Smooth muscle cell (in vitro differentiated cells): ENCODE measurements at regions not wholly inside any gene's neighbourhood (a gene's known extent, or its start where the extent isn't known, plus 50 kb on each side); places are given as distances from the start of the nearest gene placed in this dataset.

Source experiments
- DNase-seq: peaks from one replicate; lab custom pipeline; 2025; ENCODE audit not compliant: unreplicated experiment; lab: John Stamatoyannopoulos, UW
- H2AFZ ChIP-seq: fragments of 200-600 bp; sonication (generic); 2 replicates; pipeline ENCODE4 v1.6.0; 2016; ENCODE audit warnings: antibody characterized with exemption, low read depth, mild to moderate bottlenecking
- H3F3A ChIP-seq: fragments of 200-600 bp; sonication (generic); 2 replicates; pipeline ENCODE4 v1.6.0; 2017; ENCODE audit warnings: antibody characterized with exemption, low read depth
- H3K27ac ChIP-seq: fragments of 200-600 bp; sonication (generic); 2 replicates; pipeline ENCODE4 v1.5.1; 2016; ENCODE audit warnings: low read depth, mild to moderate bottlenecking
- H3K27me3 ChIP-seq: fragments of 200-600 bp; sonication (generic); 2 replicates; pipeline ENCODE4 v1.6.1; 2016; ENCODE audit warnings: low read depth, mild to moderate bottlenecking
- H3K36me3 ChIP-seq: fragments of 200-600 bp; sonication (generic); 2 replicates; pipeline ENCODE4 v1.5.1; 2016; ENCODE audit warnings: low read depth
- H3K4me1 ChIP-seq: fragments of 200-600 bp; sonication (generic); 2 replicates; pipeline ENCODE4 v1.5.1; 2016; ENCODE audit warnings: low read depth
- H3K4me2 ChIP-seq: fragments of 200-600 bp; sonication (generic); 2 replicates; pipeline ENCODE4 v1.6.0; 2016; ENCODE audit warnings: mild to moderate bottlenecking
- H3K4me3 ChIP-seq: fragments of 200-600 bp; sonication (generic); 2 replicates; pipeline ENCODE4 v1.5.1; 2016; ENCODE audit warnings: mild to moderate bottlenecking
- H3K79me2 ChIP-seq: fragments of 200-600 bp; sonication (generic); 2 replicates; pipeline ENCODE4 v1.6.0; 2016; ENCODE audit warnings: low read depth, mild to moderate bottlenecking
- H3K9ac ChIP-seq: fragments of 200-600 bp; sonication (generic); 2 replicates; pipeline ENCODE4 v1.6.0; 2016; ENCODE audit warnings: low read depth
- H3K9me3 ChIP-seq: fragments of 200-600 bp; sonication (generic); replicated peaks from 2 replicates; pipeline ENCODE4 v1.5.1; 2016; ENCODE audit warnings: low read depth
- H4K20me1 ChIP-seq: fragments of 200-600 bp; sonication (generic); 2 replicates; pipeline ENCODE4 v1.6.0; 2016; ENCODE audit warnings: low read depth
- CTCF ChIP-seq: fragments of 200-600 bp; sonication (generic); IDR thresholded peaks from 2 replicates; pipeline ENCODE4 v1.5.1; 2017; ENCODE audit warnings: borderline replicate concordance, mild to moderate bottlenecking, antibody characterized with exemption; ENCODE audit not compliant: insufficient read depth, poor library complexity, severe bottlenecking
- WGBS: methylation state at CpG from one replicate; pipeline ENCODE4 v1.1.7; 2016; ENCODE audit warnings: low lambda C conversion rate; 5-methylcytosine and 5-hydroxymethylcytosine counted together

GRCh38 chr11:114848027-114848426, 169.7 kb downstream of the NXPE2 start:
- no peaks in the 10 kb centered on the region for H3F3A ChIP-seq
- H3K4me2 ChIP-seq = no peak overlapping the region
- 28% methylated on average over 6 of the region's 6 CpGs for WGBS
- H3K27ac ChIP-seq = no peak overlapping the region
- no peak overlapping the region for H2AFZ ChIP-seq
- H4K20me1 ChIP-seq = no peaks in the 10 kb centered on the region
- TF ChIP-seq CTCF = no peak
- H3K27me3 ChIP-seq = peaks cover 39% of the 10 kb centered on the region
- DNase-seq = no peak
- no peak overlapping the region for H3K4me3 ChIP-seq
- no peak overlapping the region for H3K9ac ChIP-seq
- no peaks in the 10 kb centered on the region for H3K36me3 ChIP-seq
- H3K4me1 ChIP-seq = peaks cover 12% of the 10 kb centered on the region
- no peaks in the 10 kb centered on the region for H3K79me2 ChIP-seq
- H3K9me3 ChIP-seq = no peaks in the 10 kb centered on the region

GRCh38 chr11:114857281-114857680, 179.0 kb downstream of the NXPE2 start:
- no peak for TF ChIP-seq CTCF
- Histone ChIP-seq H3K4me2 (no peak overlapping the region), H3K4me3 (no peak overlapping the region), H3F3A (no peaks in the 10 kb centered on the region), H3K27me3 (no peaks in the 10 kb centered on the region), H3K79me2 (no peaks in the 10 kb centered on the region), H3K36me3 (no peaks in the 10 kb centered on the region), H4K20me1 (no peaks in the 10 kb centered on the region), H3K4me1 (no peaks in the 10 kb centered on the region), H3K27ac (no peak overlapping the region), H3K9ac (no peak overlapping the region), H3K9me3 (no peaks in the 10 kb centered on the region), H2AFZ (no peak overlapping the region)
- no peak for DNase-seq
- 77% methylated on average over 4 of the region's 4 CpGs for WGBS

- Histone ChIP-seq H3K27ac (no peak overlapping the region), H3K9me3 (no peaks in the 10 kb centered on the region), H3K27me3 (peaks cover 25% of the 10 kb centered on the region), H2AFZ (no peak overlapping the region), H4K20me1 (no peaks in the 10 kb centered on the region), H3K4me2 (no peak overlapping the region), H3K9ac (no peak overlapping the region), H3K4me1 (no peaks in the 10 kb centered on the region), H3K4me3 (no peak overlapping the region), H3K79me2 (no peaks in the 10 kb centered on the region), H3F3A (no peaks in the 10 kb centered on the region), H3K36me3 (no peaks in the 10 kb centered on the region)
- WGBS = 87% methylated on average over 2 of the region's 2 CpGs
- no peak for TF ChIP-seq CTCF
- DNase-seq = no peak
Observed at GRCh38 chr11:114864896-114865295, 186.6 kb downstream of the NXPE2 start.

GRCh38 chr11:114876234-114876633, 197.9 kb downstream of the NXPE2 start:
- WGBS = 86% methylated on average over 6 of the region's 6 CpGs
- Histone ChIP-seq H2AFZ (no peak overlapping the region), H3F3A (no peaks in the 10 kb centered on the region), H3K27me3 (peaks cover 21% of the 10 kb centered on the region), H3K9ac (no peak overlapping the region), H4K20me1 (no peaks in the 10 kb centered on the region), H3K27ac (no peak overlapping the region), H3K4me1 (no peaks in the 10 kb centered on the region), H3K79me2 (no peaks in the 10 kb centered on the region), H3K9me3 (no peaks in the 10 kb centered on the region), H3K36me3 (no peaks in the 10 kb centered on the region), H3K4me2 (no peak overlapping the region), H3K4me3 (no peak overlapping the region)
- no peak for TF ChIP-seq CTCF
- no peak for DNase-seq
